GM21576 (cell line): ENCODE measurements at regions not wholly inside any gene's neighbourhood (a gene's known extent, or its start where the extent isn't known, plus 50 kb on each side); places are given as distances from the start of the nearest gene placed in this dataset.

Experiments used
- ATAC-seq: cut with Tn5 transposase; IDR thresholded peaks from one replicate; pipeline ENCODE4 v1.9.1; 2021; ENCODE audit warnings: mild to moderate bottlenecking, moderate library complexity; ENCODE audit not compliant: unreplicated experiment

DNA sequence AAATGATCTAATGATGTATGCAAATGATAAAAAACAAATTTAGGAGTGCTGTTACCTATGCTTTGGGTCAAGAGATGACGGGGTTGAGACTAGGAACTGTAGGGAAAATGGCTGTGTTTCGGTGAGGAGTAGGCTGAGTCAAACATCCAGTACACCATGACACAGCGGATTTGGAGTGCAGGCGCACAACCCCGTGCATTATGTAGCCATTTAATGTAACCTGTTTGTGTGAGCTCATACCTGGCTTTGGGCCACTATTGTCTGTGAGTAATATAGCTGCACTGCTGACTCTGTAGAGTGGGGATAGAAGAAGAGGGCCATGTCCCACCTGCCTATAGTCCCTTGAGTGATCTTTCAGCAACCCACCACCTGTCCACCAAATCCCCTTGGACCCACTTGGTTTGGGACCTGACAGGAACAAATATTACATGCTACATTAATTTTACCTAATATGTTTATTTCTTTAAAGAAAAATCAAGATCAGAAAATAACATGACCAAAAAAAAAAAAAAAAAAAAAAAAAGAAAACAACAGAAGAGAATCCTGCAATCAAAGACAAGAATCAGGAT lies 95.5 kb upstream of the KLHL1 start:
- ATAC-seq = no peak

DNA sequence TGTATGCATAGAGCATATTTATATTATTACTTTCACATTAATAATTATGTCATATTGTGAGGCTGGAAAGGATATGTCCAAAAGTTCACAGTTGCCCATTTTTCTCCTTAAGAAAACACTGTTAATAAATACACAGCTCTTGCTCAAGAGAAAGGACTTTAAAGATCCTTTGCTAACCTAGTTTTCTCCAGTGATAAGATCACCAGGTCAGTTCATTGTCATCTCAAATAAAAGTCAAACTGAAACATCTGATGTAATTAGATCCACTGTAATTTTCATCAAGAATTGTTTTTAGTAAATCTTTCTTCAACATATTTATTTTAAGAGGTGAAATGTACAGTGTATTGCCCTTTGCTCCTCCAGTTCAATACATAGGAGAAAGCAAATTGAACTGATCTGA lies 82.8 kb upstream of the KLHL1 start:
- ATAC-seq = no peak

DNA sequence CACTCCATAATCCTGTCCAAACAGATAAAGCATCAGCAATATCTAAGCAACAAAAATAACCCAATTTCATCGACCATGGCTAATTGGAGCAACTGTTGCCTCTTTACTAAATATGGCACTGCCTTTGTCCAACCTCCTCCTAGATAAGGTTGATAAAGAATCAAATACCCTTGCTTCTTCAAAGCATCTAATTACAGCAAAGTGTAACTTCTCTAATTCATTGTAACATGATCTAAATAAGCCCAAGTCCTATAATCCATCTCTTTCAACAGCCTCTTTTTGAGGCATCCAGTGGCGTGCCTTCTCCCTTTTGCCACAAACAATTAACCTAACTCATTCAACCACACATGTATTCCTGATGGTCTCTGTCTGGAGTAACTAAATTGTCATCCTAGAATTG lies 81.7 kb upstream of the KLHL1 start:
- ATAC-seq = no peak

DNA sequence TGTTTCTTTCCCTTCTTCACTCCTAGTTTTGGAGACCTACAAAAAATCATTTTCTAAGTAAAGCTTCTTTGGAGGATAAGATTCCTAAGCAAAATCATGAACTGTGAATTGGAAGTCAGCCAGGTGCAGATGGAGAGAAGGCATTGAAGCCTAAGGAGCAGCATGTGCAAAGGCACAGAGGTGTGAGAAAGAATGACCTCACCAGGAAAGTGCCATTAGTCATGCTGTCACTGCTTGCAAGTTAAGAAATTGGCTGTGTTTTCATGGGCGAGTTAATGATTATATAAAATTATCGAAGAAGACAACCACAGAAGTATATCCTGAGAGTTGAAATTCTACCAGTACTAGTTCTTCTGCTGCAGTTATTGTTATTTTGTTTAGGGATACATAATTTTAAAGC lies 80.3 kb upstream of the KLHL1 start:
- no peak for ATAC-seq

DNA sequence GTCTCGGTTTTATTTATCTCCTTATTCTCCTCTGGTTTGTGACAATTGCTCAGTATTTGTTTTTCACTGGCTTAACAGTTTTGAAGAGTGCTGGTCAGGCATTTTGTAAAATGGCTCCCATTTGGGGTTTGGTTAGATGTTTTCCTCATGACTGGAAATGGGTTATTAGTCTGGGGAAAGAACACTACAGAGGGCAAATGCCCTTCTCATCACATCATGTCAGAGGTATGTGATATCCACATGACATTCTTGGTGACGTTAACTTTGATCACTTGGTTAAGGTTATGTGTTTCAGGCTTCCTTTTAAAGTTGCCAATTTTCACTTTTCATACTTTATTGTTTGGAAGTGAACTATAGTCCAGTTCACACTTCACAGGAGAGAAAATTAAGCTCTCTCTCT lies 74.8 kb upstream of the KLHL1 start:
- no peak for ATAC-seq
